Right hindlimb (tissue), 1 donor: ENCODE measurements at regions not wholly inside any gene's neighbourhood (a gene's known extent, or its start where the extent isn't known, plus 50 kb on each side); places are given as distances from the start of the nearest gene placed in this dataset.

Source experiments
- DNase-seq: peaks from one replicate; pipeline ENCODE4 v3.0.0-alpha.2; 2018

DNA sequence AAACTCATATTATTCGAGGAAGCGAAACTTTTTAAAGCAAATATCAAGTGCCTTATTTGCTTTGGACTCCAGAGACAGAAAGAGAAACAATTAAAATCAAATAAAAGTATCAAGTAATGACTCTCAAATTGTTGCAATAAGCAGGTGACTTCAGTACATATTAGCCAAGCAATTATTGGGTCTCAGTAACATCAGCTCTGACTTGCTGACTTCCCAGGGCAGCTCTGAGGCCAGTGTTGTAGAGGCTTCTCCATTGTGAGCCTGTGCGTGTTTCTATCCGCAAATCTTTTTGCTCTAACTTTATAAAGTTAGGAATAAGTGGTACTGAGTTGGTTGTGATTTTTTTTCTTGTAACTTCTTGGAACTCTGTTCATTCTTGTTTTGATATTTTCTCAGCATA is 186.8 kb upstream of the PRLR start:
- DNase-seq: no peak

DNA sequence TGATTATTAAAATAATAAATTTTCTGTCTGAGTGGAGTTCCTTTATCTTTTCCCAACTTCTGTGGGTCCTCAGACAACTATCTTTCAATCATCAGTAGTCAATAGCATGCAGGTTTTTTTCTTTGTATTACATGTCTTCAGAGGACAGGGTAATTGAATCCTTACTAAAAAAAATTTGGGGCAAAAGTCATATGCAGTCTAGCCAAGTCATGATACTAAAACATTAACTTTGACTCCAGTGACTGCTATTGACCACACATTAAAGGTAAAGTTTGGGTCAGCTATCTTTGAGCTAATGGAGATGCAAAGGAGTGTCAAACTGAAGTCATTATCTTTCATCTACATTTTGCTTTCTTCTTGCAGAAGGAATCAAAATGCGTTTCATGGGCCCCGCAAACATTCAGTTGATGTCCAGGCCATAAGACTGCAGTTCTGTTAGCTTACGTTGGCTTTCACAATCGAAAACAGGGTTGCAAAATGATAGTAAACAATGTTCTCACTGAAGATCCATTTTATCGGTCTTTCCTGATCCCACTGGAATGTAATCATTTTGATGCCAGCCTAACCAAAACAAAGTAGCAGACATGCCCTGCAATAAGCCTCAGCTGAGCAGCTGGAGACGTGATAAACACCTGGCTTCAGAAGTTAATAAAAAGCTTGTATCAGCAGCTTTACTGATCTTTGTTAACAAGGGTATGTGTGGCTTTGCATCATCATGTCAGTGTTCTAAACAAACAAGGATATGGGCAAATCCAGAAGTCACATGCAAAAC is 186.1 kb upstream of the PRLR start:
- no peak for DNase-seq

- DNase-seq: no peak
Measured at GRCh38 chr5:35415309-35415708, 185.0 kb upstream of the PRLR start.

DNA sequence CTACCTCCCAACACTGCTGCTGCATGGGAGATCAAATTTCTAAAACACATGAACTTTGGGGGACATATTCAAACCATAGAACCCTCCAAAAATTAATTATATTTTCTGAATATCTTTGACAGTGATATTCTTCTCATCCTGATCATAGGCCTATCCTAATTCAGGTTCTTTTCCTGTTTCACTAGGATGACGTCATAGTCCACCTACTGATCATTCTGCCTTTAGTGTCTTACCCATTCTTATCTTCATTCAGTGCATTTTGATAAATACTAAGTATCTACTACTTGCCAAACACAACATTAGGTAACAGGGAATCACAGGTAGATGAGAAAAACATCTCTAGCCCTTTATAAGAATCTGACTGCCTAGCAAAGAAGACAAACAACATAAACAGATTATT is 179.1 kb upstream of the PRLR start:
- DNase-seq: no peak

DNA sequence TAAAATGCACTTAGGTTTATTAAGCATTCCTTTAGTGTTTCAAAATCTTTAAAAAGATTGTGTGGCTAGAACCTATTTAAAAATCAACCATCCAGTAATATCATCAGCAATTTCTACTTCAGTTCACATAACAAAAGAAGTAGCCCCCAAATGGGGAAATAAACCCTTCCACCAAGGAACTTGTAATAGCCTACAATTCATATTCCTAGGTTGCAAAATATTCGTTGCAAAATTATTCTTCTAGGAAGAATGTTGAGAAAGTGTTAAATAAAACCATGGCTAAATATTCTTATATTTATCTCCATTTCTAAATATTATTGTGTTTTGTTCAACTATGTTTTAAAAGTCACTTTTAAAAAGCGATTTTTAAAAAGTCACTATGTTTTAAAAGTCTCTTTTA is 177.9 kb upstream of the PRLR start:
- DNase-seq: no peak

- no peak for DNase-seq
Measured at GRCh38 chr5:35407697-35408096, 177.4 kb upstream of the PRLR start.

GRCh38 chr5:35405938-35406337 is 175.7 kb upstream of the PRLR start:
- no peak for DNase-seq

DNA sequence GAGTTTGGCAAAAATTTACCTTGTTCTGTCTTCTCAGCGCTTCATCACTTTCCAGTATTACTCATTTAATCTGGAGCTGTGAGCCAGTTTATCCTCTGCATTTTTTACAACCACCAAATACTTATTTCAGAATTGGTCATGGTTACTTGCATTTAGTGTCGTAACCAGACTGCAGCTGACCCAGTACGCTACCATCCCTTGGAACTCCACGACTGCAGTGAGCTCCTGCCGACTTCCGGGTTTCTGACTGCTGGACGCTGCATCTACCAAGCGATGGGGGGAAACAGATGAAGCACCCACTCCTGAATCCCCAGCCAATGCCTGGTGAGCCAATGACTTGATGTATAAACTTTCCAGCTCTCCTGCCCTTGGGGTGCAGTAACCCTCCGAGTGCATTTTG is 174.4 kb upstream of the PRLR start:
- no peak for DNase-seq

- no peak for DNase-seq
Measured at GRCh38 chr5:35393901-35394300, 163.6 kb upstream of the PRLR start.

DNA sequence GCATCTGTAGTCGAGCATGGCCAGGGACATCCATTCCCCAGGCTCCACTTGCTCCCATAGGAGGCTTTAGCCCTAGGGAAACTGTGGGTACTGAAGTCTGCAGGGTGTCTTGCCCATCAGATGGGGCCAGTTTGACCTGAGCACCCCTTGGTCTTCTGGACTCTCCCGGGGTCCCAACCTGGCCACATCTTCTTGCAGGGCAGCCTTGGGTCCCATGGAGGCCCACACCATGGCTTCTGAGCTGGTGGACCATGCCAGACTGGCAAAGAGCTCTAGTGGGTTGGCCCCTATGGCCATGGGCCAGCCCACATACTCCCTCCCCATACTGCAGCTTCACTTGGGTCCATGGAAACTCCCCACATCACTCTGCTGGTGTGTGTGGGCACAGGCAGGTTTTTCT is 154.4 kb upstream of the PRLR start:
- no peak for DNase-seq

DNA sequence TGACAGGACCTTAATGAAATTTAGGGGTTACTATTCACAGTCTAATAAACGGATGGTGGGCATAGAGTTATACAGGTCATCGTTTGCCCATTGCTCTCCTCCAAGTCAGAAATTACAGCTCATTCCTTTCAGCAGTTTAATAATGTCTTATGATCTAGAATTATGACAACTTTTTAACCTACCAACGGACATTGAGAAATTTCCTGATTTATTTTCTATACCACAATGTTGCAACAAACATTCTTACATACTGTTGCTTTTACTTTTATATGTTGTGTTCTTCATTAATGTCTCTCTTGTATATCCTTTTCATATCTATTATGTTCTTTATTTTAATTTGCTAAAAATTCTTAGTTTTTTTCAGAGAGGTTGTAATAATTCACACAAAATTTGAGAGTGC is 152.8 kb upstream of the PRLR start:
- DNase-seq: no peak

GRCh38 chr5:35377653-35378052 is 147.4 kb upstream of the PRLR start:
- DNase-seq: no peak

DNA sequence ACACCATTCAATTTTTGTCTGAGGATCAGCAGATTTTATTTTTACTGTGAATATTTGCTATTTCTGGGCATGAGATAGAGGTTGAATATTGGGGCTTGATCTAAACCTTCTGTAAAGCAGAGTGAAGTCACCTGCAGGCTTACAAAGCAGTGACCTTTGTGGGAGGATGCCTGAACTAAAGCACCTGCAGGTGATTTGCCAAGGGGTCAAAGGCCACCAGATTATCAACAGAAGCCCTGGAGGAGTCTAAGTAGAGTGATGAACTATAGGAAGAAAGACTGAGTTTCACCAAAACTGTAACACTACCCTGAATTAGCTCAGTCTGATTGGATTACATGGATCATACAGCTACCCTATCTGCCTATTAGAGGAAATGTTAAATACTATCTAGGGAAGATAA is 144.3 kb upstream of the PRLR start:
- DNase-seq: no peak

DNA sequence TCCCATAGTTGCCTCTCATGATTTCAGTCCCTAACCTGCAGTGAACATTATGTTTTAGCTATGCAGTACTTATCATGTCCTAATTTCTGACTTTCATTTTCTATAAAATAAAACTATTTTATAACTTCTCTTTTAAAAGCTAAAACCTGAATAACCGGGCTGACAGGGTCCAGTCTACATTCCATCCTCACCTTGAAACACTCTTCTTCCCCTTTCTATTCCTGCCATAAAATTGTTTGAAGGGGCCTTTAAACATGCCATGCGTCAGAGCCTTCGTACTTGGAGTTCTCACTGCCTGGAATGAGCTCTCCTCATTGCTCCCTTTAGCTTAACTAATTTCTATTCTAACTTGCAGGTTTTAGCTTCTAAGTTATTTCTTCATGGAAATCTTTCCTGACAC is 143.0 kb upstream of the PRLR start:
- DNase-seq: no peak

DNA sequence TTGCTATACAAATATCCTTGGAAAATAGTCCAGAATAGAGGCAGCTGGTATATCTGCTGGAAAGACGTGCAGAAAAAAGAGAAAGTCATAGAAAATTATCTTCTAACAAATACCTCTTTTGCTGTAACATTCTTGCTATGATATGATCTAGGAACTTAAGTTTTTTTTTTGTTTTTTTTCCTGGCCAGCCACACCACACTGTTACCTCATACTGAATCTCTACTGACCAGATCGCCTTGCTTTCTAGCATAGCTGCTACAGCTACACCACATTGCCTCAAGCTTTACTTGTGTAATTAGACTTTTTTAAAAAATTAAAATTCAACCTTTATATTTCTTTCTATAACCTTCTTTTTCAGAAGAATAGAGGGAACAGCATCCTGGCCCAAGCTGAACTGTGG is 142.2 kb upstream of the PRLR start:
- no peak for DNase-seq

DNA sequence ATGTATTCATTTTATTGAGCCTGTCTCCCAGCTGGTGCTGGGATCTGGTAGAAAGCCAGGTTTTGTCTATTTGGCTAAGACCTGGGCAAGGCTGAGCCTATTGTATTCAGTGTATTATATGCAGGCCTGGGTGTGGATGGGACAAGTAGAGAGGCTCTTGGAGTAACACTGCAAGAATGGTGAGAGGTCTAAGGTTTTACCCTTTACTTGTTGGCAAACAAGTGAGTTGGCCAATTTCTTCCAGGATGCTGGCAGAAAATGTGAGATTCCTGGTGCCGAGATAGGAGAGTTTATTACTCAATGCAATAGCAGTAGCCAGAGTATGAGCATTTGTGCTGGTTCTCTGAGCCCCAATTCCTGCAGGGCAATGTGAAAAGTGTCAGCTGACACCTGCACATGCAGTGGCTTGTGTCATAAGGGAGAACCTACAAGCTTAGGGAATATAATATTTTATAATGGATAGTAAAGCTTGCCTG is 141.7 kb upstream of the PRLR start:
- no peak for DNase-seq

GRCh38 chr5:35370871-35371270 is 140.6 kb upstream of the PRLR start:
- DNase-seq: no peak

- no peak for DNase-seq
Measured at GRCh38 chr5:35369965-35370790, 139.9 kb upstream of the PRLR start.

DNA sequence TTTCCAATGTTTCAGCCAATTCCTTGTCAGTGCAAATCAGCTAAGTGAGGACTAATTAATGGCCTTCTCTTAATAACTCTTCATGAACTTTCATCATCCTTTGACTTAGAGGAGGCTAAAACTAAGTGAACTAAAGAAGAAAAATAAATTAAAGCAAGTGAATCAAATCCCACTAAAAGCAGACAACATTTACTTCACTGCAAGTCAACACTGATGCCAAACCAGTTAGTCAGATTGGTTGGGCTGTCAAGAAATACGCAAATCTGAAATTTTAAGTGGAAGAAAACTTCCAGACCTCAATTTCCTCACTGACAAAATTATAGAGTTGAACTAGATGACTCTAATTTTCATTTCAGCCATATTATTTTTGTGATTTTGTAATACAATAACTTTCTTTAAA is 137.2 kb upstream of the PRLR start:
- DNase-seq: no peak

DNA sequence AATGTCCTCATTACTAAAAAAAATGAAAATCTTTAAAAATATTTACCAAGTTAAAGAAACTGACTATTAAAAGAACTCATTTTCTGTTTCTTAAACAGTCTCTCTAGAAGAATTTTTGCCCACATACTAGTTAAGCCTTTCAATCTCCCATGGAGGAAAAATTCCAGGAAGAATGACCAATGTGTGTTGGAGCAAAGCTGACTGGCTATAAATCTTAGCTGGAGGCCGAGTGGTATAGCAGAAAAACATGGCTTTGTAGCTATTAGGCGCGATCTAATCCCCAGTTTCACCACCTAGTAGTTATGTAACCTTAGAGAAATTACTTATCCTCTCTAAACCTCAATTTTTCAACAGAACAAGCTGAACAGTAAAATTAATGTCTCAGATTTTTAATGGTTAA is 135.5 kb upstream of the PRLR start:
- DNase-seq: no peak

GRCh38 chr5:35364350-35364749 is 134.1 kb upstream of the PRLR start:
- no peak for DNase-seq

DNA sequence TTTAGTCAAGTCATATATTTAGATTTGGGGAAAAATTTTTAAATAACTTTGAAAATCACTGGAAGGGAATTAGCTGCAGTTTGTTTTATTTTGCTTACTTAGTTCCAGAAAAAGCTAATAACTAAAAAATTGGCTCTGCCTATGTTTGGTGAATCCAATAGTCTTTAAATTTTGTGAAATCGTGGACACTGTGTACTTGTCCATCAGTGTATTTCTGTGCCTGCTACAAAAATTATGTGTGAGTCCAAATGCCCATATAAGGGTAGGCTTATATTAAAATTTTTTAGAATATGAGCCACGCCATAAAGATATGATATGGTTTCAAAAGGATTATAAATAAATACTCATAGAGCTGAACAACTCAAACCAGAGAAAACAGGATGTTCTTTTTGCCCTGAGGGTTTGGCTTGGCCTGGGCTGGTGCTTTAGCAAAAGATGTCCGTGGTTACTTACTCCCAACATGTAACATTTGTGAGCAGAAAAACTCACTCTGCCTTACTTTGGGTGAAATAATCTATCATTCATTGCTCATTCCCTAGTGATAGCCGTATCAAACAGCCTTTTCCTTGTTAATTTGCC is 133.2 kb upstream of the PRLR start:
- DNase-seq: no peak

DNA sequence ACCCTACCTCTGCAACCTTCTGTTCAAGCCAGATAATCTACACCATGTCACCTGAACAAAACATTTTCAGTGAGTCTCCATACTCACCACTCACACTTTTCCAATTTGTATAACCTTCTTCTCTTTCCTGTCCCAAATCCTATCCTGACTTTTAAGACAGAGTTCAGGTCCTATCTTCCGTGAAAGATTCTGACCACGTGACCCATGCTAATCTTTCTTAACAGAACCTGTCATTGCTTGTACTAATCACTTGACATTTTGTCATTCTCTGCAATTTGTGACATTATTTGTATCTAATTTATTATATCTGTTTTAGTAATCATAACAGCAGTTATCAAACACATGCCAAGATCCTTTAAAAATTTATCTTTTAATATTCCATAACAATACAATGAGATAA is 132.5 kb upstream of the PRLR start:
- no peak for DNase-seq

DNA sequence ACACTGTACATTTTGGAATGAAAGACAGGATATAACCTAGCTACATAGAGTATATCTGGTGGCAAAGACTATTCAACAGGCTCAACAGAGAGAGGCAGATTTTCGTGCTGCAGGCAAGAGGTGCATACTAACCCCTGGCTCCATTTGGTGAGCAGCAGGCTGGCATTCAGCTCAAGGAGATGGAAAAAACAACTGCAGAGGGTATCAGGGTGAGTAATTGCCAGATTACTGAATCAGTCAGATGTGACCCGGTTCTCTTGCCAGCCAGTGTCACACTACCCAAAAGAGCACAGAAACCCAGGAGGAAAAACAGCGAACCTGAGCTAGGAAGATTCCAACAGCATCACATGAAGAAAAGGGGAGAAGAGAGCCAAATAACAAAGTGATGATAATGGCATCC is 130.4 kb upstream of the PRLR start:
- DNase-seq: no peak
